ENCODE measurements at regions not wholly inside any gene's neighbourhood (a gene's known extent, or its start where the extent isn't known, plus 50 kb on each side); places are given as distances from the start of the nearest gene placed in this dataset.

GRCh38 chr7:51611937-51612336 is 295.3 kb upstream of the COBL start:
- TF ChIP-seq POLR2AphosphoS5 (IDR thresholded peaks at IDR 0.05), result no peak
- no peak for TF ChIP-seq POLR2A (IDR thresholded peaks at IDR 0.05)
- TF ChIP-seq CTCF (IDR thresholded peaks at IDR 0.05), result no peak
